Common myeloid progenitor, CD34-positive (primary cell): ENCODE measurements at regions not wholly inside any gene's neighbourhood (a gene's known extent, or its start where the extent isn't known, plus 50 kb on each side); places are given as distances from the start of the nearest gene placed in this dataset.

Source experiments
- CTCF ChIA-PET: fragments of 350-600 bp; sonication (Branson Sonifier 250); formaldehyde crosslinking; loops from one replicate; lab custom pipeline; 2021; ENCODE audit warnings: antibody characterized with exemption; lab: Charles Lee
- POLR2A ChIA-PET: fragments of 350-600 bp; sonication (Branson Sonifier 250); formaldehyde crosslinking; loops from one replicate; lab custom pipeline; 2021; ENCODE audit warnings: antibody characterized with exemption; lab: Charles Lee
- DNase-seq, 3 donors: peaks; one replicate each; pipeline versions ENCODE4 v3.0.0 to v3.0.0-alpha.2; 2013
- H3K27ac ChIP-seq, 2 experiments: 1 replicate in 1 of 2; 2 replicates in 1 of 2; pipeline ENCODE4 v1.7.0; 2013; ENCODE audit warnings: inconsistent platforms in 2 of 2, low read length in 2 of 2, mild to moderate bottlenecking in 2 of 2, low read depth in 1 of 2, moderate library complexity in 1 of 2; ENCODE audit not compliant: severe bottlenecking in 2 of 2, insufficient read depth in 1 of 2, poor library complexity in 1 of 2
- H3K27me3 ChIP-seq, 5 experiments: replicated peaks in 2 of 5; 1 replicate in 3 of 5; 2 replicates in 2 of 5; pipeline versions ENCODE4 v1.6.1 to v1.7.0; 2013; ENCODE audit warnings: low read length in 4 of 5, mild to moderate bottlenecking in 2 of 5, moderate library complexity in 2 of 5, inconsistent platforms in 1 of 5; ENCODE audit not compliant: insufficient read depth in 5 of 5, control insufficient read depth in 4 of 5
- H3K36me3 ChIP-seq, 4 experiments: 1 replicate in 2 of 4; 2 replicates in 2 of 4; pipeline versions ENCODE4 v1.6.1 to v1.7.0; 2013; ENCODE audit warnings: low read length in 3 of 4, control low read depth in 1 of 4, mild to moderate bottlenecking in 1 of 4; ENCODE audit not compliant: control insufficient read depth in 4 of 4, insufficient read depth in 4 of 4
- H3K4me1 ChIP-seq, 4 experiments: 1 replicate in 3 of 4; 2 replicates in 1 of 4; pipeline versions ENCODE4 v1.6.1 to v1.7.1; 2013; ENCODE audit warnings: low read length in 3 of 4, mild to moderate bottlenecking in 3 of 4, control low read depth in 1 of 4, inconsistent platforms in 1 of 4, moderate library complexity in 1 of 4; ENCODE audit not compliant: control insufficient read depth in 4 of 4, insufficient read depth in 4 of 4; ENCODE audit errors: control extremely low read depth in 1 of 4
- H3K4me3 ChIP-seq, 7 experiments: 1 replicate in 4 of 7; 2 replicates in 3 of 7; pipeline versions ENCODE4 v1.5.1 to v1.7.0; 2013; ENCODE audit warnings: mild to moderate bottlenecking in 7 of 7, low read length in 6 of 7, moderate library complexity in 6 of 7, inconsistent platforms in 2 of 7, low read depth in 2 of 7, control low read depth in 1 of 7; ENCODE audit not compliant: insufficient read depth in 4 of 7, control insufficient read depth in 1 of 7; ENCODE audit errors: extremely low read depth in 1 of 7
- H3K9me3 ChIP-seq, 5 experiments: 1 replicate in 4 of 5; 2 replicates in 1 of 5; pipeline versions ENCODE4 v1.6.1 to v1.7.1; 2013; ENCODE audit warnings: low read length in 4 of 5, mild to moderate bottlenecking in 2 of 5, inconsistent platforms in 1 of 5, low read depth in 1 of 5, moderate library complexity in 1 of 5; ENCODE audit not compliant: control insufficient read depth in 4 of 5, insufficient read depth in 2 of 5; ENCODE audit errors: control extremely low read depth in 1 of 5
- WGBS: methylation state at CpG from one replicate; pipeline ENCODE4 v1.1.5; 2013; ENCODE audit not compliant: insufficient coverage; 5-methylcytosine and 5-hydroxymethylcytosine counted together

GRCh38 chr7:108627476-108628051 is 57.9 kb downstream of the DNAJB9 start:
- no peak overlapping the region for H3K27ac ChIP-seq
- no peaks in the 10 kb centered on the region for H3K4me1 ChIP-seq
- no peaks in the 10 kb centered on the region for H3K36me3 ChIP-seq
- H3K9me3 ChIP-seq: no peaks in the 10 kb centered on the region
- DNase-seq: no peak
- no peak overlapping the region for H3K4me3 ChIP-seq
- CTCF ChIA-PET: no interaction called here
- POLR2A ChIA-PET: no interaction called here
- H3K27me3 ChIP-seq: peaks cover 0 to 2% (median 0%) of the 10 kb centered on the region in 5 experiments
- WGBS: 100% methylated on average over 4 of the region's 5 CpGs

- Histone ChIP-seq H3K4me1 (no peaks in the 10 kb centered on the region), H3K27me3 (no peaks in the 10 kb centered on the region), H3K36me3 (no peaks in the 10 kb centered on the region), H3K9me3 (no peaks in the 10 kb centered on the region), H3K4me3 (no peak overlapping the region), H3K27ac (no peak overlapping the region)
- no CpG with 5 or more reads among the region's 3 CpGs for WGBS
- ChIA-PET CTCF (no interaction called here), POLR2A (no interaction called here)
- DNase-seq: no peak
Measured at GRCh38 chr7:108628678-108629077, 59.0 kb downstream of the DNAJB9 start.

GRCh38 chr7:108629651-108630400 is 60.2 kb downstream of the DNAJB9 start:
- Histone ChIP-seq H3K4me3 (no peak overlapping the region), H3K36me3 (no peaks in the 10 kb centered on the region), H3K27me3 (no peaks in the 10 kb centered on the region), H3K9me3 (no peaks in the 10 kb centered on the region), H3K27ac (no peak overlapping the region), H3K4me1 (no peaks in the 10 kb centered on the region)
- 100% methylated on average over 2 of the region's 2 CpGs for WGBS
- ChIA-PET POLR2A (no interaction called here), CTCF (no interaction called here)
- DNase-seq: no peak

- Histone ChIP-seq H3K9me3 (peaks cover 0 to 2% (median 0%) of the 10 kb centered on the region in 5 experiments), H3K27me3 (no peaks in the 10 kb centered on the region), H3K27ac (no peak overlapping the region), H3K4me1 (no peaks in the 10 kb centered on the region), H3K4me3 (no peak overlapping the region), H3K36me3 (no peaks in the 10 kb centered on the region)
- ChIA-PET CTCF (no interaction called here), POLR2A (no interaction called here)
- WGBS: 100% methylated on average over 1 of the region's 2 CpGs
- no peak for DNase-seq
Measured at GRCh38 chr7:108634036-108634435, 64.4 kb downstream of the DNAJB9 start.

GRCh38 chr7:108634535-108634934 is 64.9 kb downstream of the DNAJB9 start:
- no peak for DNase-seq
- CTCF ChIA-PET: no interaction called here

GRCh38 chr7:108637049-108637621 is 67.5 kb downstream of the DNAJB9 start:
- Histone ChIP-seq H3K27ac (no peak overlapping the region), H3K4me1 (no peaks in the 10 kb centered on the region), H3K27me3 (no peaks in the 10 kb centered on the region), H3K36me3 (no peaks in the 10 kb centered on the region), H3K4me3 (no peak overlapping the region), H3K9me3 (peaks cover 0 to 2% (median 0%) of the 10 kb centered on the region in 5 experiments)
- ChIA-PET CTCF (no interaction called here), POLR2A (no interaction called here)
- 31% methylated on average over 3 of the region's 3 CpGs for WGBS
- DNase-seq: no peak

More at GRCh38 chr7:108634535-108634934, 64.9 kb downstream of the DNAJB9 start:
- no peak overlapping the region for H3K4me3 ChIP-seq
- no peaks in the 10 kb centered on the region for H3K27me3 ChIP-seq
- no peaks in the 10 kb centered on the region for H3K36me3 ChIP-seq
- no peak overlapping the region for H3K27ac ChIP-seq
- no peaks in the 10 kb centered on the region for H3K4me1 ChIP-seq
- POLR2A ChIA-PET: no interaction called here
- peaks cover 0 to 2% (median 0%) of the 10 kb centered on the region in 5 experiments for H3K9me3 ChIP-seq
- no CpG with 5 or more reads among the region's 1 CpG for WGBS

GRCh38 chr7:108642126-108642525 is 72.5 kb downstream of the DNAJB9 start:
- CTCF ChIA-PET: no interaction called here
- no peaks in the 10 kb centered on the region for H3K4me1 ChIP-seq
- no peak for DNase-seq
- H3K36me3 ChIP-seq: no peaks in the 10 kb centered on the region
- WGBS: no CpG with 5 or more reads among the region's 1 CpG
- POLR2A ChIA-PET: no interaction called here
- H3K4me3 ChIP-seq: no peak overlapping the region
- H3K27ac ChIP-seq: no peak overlapping the region
- no peaks in the 10 kb centered on the region for H3K9me3 ChIP-seq
- H3K27me3 ChIP-seq: no peaks in the 10 kb centered on the region
